ENCODE measurements at regions not wholly inside any gene's neighbourhood (a gene's known extent, or its start where the extent isn't known, plus 50 kb on each side); places are given as distances from the start of the nearest gene placed in this dataset.
A peak's percentile ranks its signal among the peaks of the same experiment; 100 is the strongest.

DNA sequence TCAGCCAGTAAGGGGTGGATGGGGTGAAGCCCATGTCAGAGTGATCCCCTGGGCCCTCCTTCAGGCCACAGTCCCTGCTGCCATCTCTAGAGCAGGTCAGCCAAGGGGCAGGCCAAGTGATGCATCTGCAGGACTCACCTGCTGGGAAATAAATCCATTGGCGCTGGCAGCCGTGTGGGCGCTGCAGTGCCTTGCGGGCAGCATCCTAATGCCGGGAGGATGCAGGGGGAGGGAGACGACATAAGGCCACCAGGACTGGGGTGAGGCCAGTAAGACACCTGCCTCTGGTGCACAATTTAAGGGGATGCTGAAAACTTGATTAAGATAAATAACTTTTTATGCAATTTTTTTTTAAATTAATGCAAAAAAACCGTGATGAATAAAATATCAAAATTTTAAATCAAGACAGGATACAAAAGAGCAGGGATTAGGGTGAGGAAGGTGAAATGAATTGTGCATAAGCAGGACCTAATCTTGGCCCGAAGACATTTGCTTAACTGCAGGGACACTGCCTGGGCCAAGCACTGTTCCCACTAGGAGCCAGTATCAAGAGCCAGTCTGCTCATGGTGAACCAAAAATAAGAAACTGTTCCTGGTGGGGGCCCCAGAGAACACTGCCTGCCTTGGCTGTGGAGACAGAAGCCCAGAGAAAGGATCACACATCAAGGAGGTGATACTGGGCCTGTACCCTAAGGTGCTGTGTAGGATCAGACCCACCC is 67.5 kb upstream of the CPLX2 start:
- intact Hi-C loops (cut with DNase I), result no loop called here
- no peak for DNase-seq (ENCODE audit: low spot score)

DNA sequence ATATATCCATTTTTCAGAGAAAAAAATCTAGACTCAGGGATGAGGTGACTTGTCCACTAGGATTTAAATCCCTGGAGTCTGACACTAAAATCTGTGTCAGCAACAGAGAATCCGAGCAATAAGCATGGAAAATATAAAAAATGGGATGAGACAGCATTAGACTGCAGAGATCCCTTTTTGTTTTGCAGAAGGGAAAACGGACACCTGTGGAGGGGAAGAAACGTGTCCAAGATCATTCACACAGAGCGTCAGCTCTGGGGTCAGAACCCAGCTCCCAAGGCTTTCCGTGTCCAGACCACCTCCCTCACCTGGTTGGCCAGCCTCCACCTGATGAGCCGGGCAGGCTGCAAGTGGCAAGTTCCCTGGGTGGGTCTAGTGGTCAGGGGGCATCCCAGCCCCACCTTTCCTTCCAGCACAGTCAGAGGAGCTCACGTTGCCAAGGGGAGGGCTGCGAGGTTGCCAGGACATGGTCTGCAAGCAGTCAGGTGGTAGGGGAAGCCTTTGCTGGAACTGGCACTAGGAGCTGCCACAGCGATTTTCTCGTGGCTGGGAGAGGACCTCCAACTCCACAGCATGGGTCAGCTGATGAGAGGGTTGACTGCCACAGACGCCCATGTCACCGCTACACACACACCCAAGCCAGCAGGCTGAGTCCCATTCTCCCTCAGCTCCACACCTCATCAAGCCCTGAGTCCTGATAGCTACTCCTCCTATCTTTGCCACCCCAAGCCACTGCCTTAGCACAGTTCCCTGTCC is 65.9 kb upstream of the CPLX2 start:
- intact Hi-C loops (cut with DNase I), result no loop called here
- no peak for DNase-seq (ENCODE audit: low spot score)

DNA sequence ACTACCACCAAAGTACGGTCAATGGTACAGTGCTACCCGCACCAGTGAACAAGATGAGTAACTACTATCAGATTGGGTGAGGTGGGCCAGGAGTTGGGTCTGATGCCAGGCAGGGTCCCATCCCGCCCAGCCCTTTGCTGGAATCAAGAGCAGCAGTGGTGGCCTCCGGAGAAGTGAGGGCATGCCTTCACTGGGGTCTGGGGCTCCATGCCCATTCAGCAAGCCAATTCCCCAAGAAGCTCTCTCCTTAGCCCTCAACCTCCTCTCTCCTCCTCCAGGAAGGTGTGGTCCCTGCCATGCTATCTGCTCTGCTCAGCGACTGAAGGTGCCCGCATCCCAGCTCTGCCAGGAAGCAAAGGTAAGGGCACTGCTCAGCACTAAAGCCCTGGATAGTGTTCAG is 62.7 kb upstream of the CPLX2 start:
- intact Hi-C loops (cut with DNase I), result no loop called here

DNA sequence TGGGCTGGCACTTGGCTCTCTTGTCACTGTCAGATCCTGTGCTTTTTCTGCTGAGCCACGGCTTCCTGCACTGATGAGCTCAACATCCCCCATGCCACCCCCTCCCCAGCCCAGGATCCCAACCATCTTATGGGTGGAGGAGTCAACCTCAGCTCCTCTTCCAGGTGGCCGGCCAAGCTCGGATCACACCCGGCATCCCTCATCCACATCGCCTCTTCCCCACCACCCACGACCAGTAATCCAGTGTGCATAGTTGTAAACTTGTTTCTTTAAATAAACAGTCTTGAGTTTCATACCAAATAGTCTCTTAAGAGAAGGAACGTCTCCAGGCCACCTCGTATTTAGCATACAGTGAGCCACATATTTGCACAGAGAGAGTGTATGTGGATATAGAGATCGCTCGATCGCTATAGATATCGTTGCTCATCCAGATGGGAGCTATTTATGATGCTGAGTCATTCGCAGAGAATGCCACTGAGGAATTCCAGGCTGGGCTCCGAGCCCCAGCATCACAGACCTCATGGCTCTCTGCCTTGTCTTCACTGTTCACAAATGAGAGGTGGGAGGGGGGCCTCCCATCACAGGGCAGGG is 61.8 kb upstream of the CPLX2 start:
- DNase-seq (ENCODE audit: low spot score), result peak; percentile 61
- intact Hi-C loops (cut with DNase I), result no loop called here

More for the DNA sequence above, 62.7 kb upstream of the CPLX2 start:
- peak; percentile 47 for DNase-seq (ENCODE audit: low spot score)

DNA sequence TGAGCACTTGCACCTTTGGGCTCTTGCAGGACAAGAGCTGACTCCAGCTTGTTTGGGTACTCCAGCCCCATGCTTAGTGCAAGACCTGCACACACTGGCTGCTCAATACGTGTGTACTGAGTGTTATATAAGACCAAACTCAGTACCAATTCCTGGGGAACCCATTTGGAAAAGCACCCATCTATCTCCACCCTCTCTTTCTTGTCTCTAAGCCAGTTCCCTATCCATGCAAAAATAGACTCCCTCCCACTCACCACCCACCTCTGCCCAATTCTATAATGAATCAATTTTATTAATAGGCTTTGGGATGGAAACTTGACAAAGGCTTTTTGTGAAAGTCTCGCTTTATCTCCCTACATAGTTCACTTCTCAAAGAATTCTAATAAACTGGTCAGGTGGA is 60.9 kb upstream of the CPLX2 start:
- intact Hi-C loops (cut with DNase I), result no loop called here
- no peak for DNase-seq (ENCODE audit: low spot score)

DNA sequence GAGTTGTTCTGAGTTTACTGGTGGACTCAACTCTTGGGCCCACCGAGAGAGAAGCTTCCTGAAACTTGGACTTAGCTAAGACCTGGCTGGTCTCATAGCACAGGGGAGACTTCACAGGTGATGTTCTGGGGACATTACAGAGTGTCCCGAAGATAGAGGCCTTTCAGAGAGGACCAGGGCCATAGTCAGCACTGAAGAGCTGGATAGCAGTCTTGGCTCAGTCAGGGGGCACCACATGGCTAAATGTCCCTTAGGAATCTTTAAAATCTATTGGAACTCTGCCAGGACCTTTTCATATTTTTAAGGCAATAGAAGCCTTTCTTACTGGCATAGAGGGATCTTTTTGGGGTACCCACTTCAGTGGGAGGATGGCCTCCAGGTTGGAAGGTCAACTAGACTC is 59.8 kb upstream of the CPLX2 start:
- intact Hi-C loops (cut with DNase I), result no loop called here
- DNase-seq (ENCODE audit: low spot score), result peak; percentile 43

DNA sequence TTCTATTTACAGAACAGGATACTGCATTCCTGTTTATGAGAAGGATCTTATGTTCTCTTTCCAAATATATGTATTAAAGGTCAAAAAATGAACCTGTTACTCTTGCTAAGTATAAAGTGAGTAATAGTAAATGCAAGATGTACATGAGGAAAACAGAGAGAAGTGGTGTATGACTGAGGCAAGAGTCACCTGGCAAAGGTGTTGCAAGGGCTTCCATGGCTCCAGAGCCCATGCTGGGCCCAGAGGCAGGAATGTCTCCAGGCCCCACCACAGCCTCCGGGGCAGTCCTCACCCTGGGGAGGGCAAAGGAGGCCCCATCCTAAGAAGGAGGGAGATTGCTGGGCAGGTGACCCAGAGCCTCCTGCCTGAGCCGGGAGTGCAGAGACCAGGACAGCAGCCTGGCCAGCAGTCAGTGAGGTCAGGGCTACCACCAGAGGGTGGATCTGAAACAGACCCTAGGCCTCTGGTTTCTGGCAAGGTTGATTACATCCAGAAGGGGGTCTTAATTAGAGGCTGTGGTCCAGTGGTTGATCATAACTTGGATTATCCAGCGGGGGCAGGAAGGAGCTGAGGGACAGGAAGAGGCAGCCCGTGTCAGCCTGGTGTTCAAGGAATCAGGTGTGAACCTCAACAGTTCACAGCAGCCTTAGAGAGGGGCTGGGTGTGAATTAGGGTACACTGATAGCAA is 57.3 kb upstream of the CPLX2 start:
- DNase-seq (ENCODE audit: low spot score), result no peak
- intact Hi-C loops (cut with DNase I), result no loop called here

DNA sequence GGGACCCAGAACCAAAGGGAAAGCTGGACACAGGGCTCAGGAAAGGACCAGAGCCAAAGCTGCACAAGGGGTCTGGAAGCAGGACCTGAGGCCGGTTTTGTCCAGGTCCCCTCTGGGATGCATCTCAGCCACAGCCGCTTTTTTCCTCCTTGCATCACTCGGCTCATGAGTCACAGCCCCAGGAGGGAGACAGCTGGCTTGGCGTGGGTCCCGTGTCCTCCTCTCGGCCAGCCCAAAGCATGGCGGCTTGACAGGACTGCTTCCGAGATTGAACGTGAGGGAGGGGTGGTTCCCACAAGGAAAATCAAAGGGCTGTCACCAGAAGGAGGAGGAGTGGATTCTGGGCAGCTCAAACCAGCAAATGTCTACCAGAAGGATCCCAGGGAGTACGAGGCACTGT is 56.7 kb upstream of the CPLX2 start:
- intact Hi-C loops (cut with DNase I), result no loop called here
- no peak for DNase-seq (ENCODE audit: low spot score)

DNA sequence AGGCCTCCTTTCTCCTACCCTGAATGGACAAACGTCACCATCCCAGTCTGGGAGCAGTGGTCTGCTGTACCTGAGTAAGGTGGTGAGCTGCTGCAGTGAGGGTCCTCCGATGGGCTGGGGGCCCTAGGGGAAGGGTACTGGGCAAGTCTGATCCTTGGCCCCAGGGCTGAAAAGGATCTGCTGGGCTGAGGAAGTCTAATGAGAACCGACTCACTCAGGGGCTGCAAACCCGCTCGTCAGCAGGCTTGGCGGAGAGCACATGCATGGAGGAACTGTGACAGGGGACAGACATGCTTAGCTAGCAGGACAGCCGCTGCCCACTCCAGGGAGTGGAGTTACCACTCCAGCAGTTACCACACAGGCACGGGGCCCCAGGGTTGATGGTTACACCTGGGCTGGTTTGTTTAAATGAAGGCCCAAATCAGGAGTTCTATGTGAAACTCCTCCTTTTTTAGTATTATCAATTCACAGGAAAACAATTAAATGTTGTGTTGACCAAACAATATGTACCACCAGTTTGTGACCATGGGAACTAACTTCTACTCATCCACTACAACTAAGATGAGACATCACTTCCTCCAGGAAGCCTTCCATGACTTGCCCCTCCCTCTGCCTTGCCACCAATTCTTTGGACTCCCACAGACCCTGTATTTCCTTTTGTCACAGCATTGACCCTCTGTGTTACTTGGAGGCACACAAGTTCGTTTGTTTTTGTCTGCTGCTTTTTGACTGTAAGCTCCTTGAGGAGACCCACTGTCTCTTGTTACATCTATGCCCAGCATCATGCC is 56.1 kb upstream of the CPLX2 start:
- intact Hi-C loops (cut with DNase I), result no loop called here

DNA sequence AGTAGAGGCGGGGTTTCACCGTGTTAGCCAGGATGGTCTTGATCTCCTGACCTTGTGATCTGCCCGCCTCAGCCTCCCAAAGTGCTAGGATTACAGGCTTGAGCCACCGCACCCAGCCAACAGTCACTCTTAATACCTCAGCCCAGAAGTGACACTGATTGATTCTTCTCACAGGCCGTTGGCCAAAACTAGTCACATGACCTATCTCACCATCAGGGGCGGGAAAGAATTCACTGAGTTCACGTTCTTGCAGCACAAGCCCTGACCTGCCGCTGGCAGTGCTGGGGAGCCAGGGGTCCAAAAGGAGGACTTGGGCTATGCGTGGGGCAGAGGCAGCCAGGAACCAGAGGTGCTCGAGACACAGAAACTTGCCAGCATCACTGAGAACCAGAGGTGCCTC is 55.0 kb upstream of the CPLX2 start:
- intact Hi-C loops (cut with DNase I), result no loop called here
- no peak for DNase-seq (ENCODE audit: low spot score)

More for the DNA sequence above, 56.1 kb upstream of the CPLX2 start:
- no peak for DNase-seq (ENCODE audit: low spot score)

DNA sequence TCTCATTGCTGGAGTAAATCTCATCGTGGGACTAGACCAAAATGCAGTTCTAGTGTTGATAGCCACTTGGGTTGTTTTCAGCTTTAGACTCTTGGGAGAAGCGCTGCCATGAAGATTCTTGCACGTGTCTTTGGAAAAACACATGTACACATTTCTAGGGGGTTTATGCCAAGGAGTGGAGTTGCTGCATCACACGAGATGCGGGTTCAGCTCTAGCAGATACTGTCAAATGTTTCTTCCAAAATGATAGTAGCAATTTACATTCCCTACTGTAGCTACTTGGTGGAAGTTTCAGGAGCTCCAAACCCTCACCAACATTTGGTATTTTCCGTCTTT is 52.3 kb upstream of the CPLX2 start:
- intact Hi-C loops (cut with DNase I), result no loop called here
- no peak for DNase-seq (ENCODE audit: low spot score)

DNA sequence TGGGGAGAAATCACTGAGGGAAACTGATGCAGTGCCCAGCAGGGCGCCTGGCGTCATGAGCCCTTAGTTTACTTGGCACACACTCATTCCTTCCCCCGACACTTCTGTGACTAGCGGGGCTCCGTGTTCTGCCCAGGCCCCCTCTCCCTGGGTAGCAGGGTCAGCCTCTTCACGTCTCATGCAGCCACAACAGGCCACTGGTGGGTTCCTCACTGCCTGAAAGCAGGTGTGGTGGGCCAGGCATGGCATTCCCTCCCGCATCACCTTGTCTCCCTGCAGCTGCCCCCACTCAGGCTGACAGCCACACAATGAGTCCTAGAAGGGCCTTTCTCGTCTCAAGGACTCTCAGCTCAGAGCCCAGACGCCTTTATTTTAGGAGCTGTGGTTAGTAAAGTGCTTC is 51.1 kb upstream of the CPLX2 start:
- no peak for DNase-seq (ENCODE audit: low spot score)
- intact Hi-C loops (cut with DNase I), result no loop called here
